Sigmoid colon (tissue), 4 donors: ENCODE measurements at regions not wholly inside any gene's neighbourhood (a gene's known extent, or its start where the extent isn't known, plus 50 kb on each side); places are given as distances from the start of the nearest gene placed in this dataset.

ENCODE experiments used
- POLR2A ChIP-seq, 2 donors: fragments of 450-650 bp; IDR thresholded peaks; one replicate each; pipeline ENCODE4 v1.6.1; 2016; ENCODE audit warnings: antibody characterized with exemption in 2 of 2, mild to moderate bottlenecking in 2 of 2, moderate library complexity in 2 of 2
- POLR2AphosphoS5 ChIP-seq, 4 donors: sonication (generic); formaldehyde crosslinking; IDR thresholded peaks; one replicate each; pipeline ENCODE4 v1.6.1; 2017; ENCODE audit warnings: antibody characterized with exemption in 4 of 4
- TF ChIP-seq, protein P1 (sequence below), 4 experiments: fragments of 450-650 bp in 3 of 4; fragments of 200-600 bp in 1 of 4; IDR thresholded peaks; one replicate each; pipeline ENCODE4 v1.5.1; 2016 to 2019; ENCODE audit warnings: antibody characterized with exemption in 4 of 4, mild to moderate bottlenecking in 3 of 4, moderate library complexity in 2 of 4

- TF ChIP-seq, protein P1, sequence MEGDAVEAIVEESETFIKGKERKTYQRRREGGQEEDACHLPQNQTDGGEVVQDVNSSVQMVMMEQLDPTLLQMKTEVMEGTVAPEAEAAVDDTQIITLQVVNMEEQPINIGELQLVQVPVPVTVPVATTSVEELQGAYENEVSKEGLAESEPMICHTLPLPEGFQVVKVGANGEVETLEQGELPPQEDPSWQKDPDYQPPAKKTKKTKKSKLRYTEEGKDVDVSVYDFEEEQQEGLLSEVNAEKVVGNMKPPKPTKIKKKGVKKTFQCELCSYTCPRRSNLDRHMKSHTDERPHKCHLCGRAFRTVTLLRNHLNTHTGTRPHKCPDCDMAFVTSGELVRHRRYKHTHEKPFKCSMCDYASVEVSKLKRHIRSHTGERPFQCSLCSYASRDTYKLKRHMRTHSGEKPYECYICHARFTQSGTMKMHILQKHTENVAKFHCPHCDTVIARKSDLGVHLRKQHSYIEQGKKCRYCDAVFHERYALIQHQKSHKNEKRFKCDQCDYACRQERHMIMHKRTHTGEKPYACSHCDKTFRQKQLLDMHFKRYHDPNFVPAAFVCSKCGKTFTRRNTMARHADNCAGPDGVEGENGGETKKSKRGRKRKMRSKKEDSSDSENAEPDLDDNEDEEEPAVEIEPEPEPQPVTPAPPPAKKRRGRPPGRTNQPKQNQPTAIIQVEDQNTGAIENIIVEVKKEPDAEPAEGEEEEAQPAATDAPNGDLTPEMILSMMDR (IDR thresholded peaks at IDR 0.05) = no peak
- TF ChIP-seq POLR2AphosphoS5 (IDR thresholded peaks at IDR 0.05) (no peak), POLR2A (IDR thresholded peaks at IDR 0.05) (no peak)
These were observed 123.0 kb upstream of the SERPINE2 start for GRCh38 chr2:224162122-224162521.
